CD4-positive, alpha-beta T cell (primary cell): ENCODE measurements at regions not wholly inside any gene's neighbourhood (a gene's known extent, or its start where the extent isn't known, plus 50 kb on each side); places are given as distances from the start of the nearest gene placed in this dataset.

Experiments
- ATAC-seq: fragments of 200-7000 bp; cut with Tn5 transposase; one replicate; pipeline ENCODE4 v1.10.0; 2022; ENCODE audit warnings: mild to moderate bottlenecking; ENCODE audit not compliant: poor library complexity
- CTCF ChIA-PET: fragments of 350-600 bp; sonication (Branson Sonifier 250); formaldehyde crosslinking; loops from one replicate; lab custom pipeline; 2021; ENCODE audit warnings: antibody characterized with exemption, inconsistent platforms; lab: Charles Lee
- POLR2A ChIA-PET: fragments of 350-600 bp; sonication (Branson Sonifier 250); formaldehyde crosslinking; loops from one replicate; lab custom pipeline; 2021; ENCODE audit warnings: antibody characterized with exemption, inconsistent platforms; lab: Charles Lee
- DNase-seq, 14 experiments: peaks; one replicate each; pipeline ENCODE4 v3.0.0-alpha.2; 2013 to 2020; ENCODE audit warnings: mixed read lengths in 2 of 14
- H3K27ac ChIP-seq, 2 donors: one replicate each; pipeline versions ENCODE4 v1.5.1 to v1.7.0; 2013; ENCODE audit warnings: low read length in 2 of 2, low read depth in 1 of 2, mild to moderate bottlenecking in 1 of 2
- H3K27me3 ChIP-seq, 2 experiments: 1 replicate in 1 of 2; 2 replicates in 1 of 2; pipeline versions ENCODE4 v1.6.1 to v1.7.0; 2013; ENCODE audit warnings: low read length in 2 of 2, control low read depth in 1 of 2, mild to moderate bottlenecking in 1 of 2, moderate library complexity in 1 of 2; ENCODE audit not compliant: insufficient read depth in 2 of 2, control insufficient read depth in 1 of 2
- H3K36me3 ChIP-seq: one replicate; pipeline ENCODE4 v1.6.1; 2013; ENCODE audit warnings: low read length, control low read depth; ENCODE audit not compliant: insufficient read depth
- H3K4me1 ChIP-seq: one replicate; pipeline ENCODE4 v1.6.1; 2013; ENCODE audit warnings: low read length, control low read depth; ENCODE audit not compliant: insufficient read depth
- H3K4me3 ChIP-seq: one replicate; pipeline ENCODE4 v1.5.1; 2013; ENCODE audit warnings: mild to moderate bottlenecking, low read length, moderate library complexity
- H3K9me3 ChIP-seq, 2 experiments: 1 replicate in 1 of 2; 2 replicates in 1 of 2; pipeline versions ENCODE4 v1.6.1 to v1.7.0; 2013; ENCODE audit warnings: low read length in 2 of 2, mild to moderate bottlenecking in 2 of 2, control low read depth in 1 of 2, moderate library complexity in 1 of 2; ENCODE audit not compliant: control insufficient read depth in 1 of 2, insufficient read depth in 1 of 2
- H3K27ac Mint-ChIP-seq: one replicate; pipeline ENCODE4 v1.8.0; 2020; ENCODE audit warnings: mixed read lengths
- H3K27me3 Mint-ChIP-seq: one replicate; pipeline ENCODE4 v1.8.0; 2021; ENCODE audit warnings: mixed read lengths
- H3K36me3 Mint-ChIP-seq: one replicate; pipeline ENCODE4 v1.8.0; 2021; ENCODE audit warnings: low read depth, mixed read lengths
- H3K4me1 Mint-ChIP-seq: one replicate; pipeline ENCODE4 v1.8.0; 2021; ENCODE audit warnings: low read depth, mixed read lengths
- H3K4me3 Mint-ChIP-seq: one replicate; pipeline ENCODE4 v1.8.0; 2020; ENCODE audit warnings: mild to moderate bottlenecking, mixed read lengths
- H3K9me3 Mint-ChIP-seq: one replicate; pipeline ENCODE4 v1.8.0; 2020; ENCODE audit warnings: mixed read lengths
- intact Hi-C, 2 experiments: fragments of 100-400 bp; cut with DNase I in 1 of 2; cut with micrococcal nuclease in 1 of 2; formaldehyde crosslinking; loops; one replicate each; pipeline versions ENCODE4 v1.15.1 to v1.9.0; 2023 to 2025; cut with DNase I, micrococcal nuclease
- TF ChIP-seq, protein P1 (sequence below): fragments of 200-600 bp; IDR thresholded peaks from one replicate; pipeline ENCODE4 v1.8.0; 2022; ENCODE audit warnings: antibody characterized with exemption, mild to moderate bottlenecking

DNA sequence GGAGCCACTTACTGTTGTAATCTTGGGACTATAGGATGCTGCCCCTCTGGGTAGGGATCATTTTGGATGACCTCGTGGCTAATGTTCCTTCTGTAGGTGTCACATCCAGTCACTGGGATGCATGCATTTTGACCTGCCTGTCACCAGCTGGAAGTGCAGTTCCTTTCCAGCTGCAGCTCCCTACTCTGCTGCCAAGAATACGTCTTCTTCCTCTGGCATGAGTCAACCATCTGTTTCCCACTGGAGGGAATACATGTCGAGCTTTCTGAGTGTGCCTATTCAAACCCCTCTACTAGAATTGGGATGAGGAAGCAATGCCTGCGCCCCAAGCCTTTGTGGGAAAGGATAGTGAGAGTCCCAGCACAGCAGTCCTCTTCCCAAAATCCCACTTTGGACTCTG is 415.5 kb upstream of the ADAMTS5 start:
- ATAC-seq (no peak), DNase-seq (no peak)
- H3K4me3 Mint-ChIP-seq, result no peak overlapping the region
- H3K4me1 ChIP-seq, result no peaks in the 10 kb centered on the region
- peaks cover 0 to 19% of the 10 kb centered on the region in 2 experiments for H3K9me3 ChIP-seq
- no peaks in the 10 kb centered on the region for H3K4me1 Mint-ChIP-seq
- TF ChIP-seq, protein P1, sequence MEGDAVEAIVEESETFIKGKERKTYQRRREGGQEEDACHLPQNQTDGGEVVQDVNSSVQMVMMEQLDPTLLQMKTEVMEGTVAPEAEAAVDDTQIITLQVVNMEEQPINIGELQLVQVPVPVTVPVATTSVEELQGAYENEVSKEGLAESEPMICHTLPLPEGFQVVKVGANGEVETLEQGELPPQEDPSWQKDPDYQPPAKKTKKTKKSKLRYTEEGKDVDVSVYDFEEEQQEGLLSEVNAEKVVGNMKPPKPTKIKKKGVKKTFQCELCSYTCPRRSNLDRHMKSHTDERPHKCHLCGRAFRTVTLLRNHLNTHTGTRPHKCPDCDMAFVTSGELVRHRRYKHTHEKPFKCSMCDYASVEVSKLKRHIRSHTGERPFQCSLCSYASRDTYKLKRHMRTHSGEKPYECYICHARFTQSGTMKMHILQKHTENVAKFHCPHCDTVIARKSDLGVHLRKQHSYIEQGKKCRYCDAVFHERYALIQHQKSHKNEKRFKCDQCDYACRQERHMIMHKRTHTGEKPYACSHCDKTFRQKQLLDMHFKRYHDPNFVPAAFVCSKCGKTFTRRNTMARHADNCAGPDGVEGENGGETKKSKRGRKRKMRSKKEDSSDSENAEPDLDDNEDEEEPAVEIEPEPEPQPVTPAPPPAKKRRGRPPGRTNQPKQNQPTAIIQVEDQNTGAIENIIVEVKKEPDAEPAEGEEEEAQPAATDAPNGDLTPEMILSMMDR, result no peak
- H3K36me3 Mint-ChIP-seq, result no peaks in the 10 kb centered on the region
- no peak overlapping the region for H3K27ac ChIP-seq
- H3K27ac Mint-ChIP-seq, result no peak overlapping the region
- no peaks in the 10 kb centered on the region for H3K27me3 Mint-ChIP-seq
- intact Hi-C loops, result no loop called here
- H3K9me3 Mint-ChIP-seq, result peaks cover 4% of the 10 kb centered on the region
- CTCF ChIA-PET, result interaction anchor here (0.7 kb wide), 1 partner anchor 11 kb away, joined by 3 read pairs; no protein-coding TSS in a partner anchor
- POLR2A ChIA-PET, result no interaction called here
- H3K4me3 ChIP-seq, result no peak overlapping the region
- no peaks in the 10 kb centered on the region for H3K27me3 ChIP-seq
- H3K36me3 ChIP-seq, result no peaks in the 10 kb centered on the region

DNA sequence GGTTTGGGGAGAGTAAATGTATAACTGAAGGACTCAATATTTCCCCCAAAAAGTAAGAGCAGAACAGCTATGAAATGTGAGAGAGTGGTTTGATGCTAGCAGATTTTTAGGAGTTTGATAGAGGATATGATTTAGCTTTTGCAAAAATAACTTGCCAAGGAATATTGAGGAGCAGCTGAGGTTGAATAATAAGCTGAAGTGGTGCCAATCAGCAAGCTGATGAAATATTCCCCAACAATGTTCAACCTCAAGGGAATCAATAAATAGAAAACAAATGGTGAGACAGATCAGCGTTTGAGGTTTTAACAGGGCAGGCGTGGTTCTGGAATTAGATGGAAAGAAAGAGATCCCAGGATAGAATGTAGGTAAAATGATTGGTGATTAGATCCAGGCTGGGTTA is 413.4 kb upstream of the ADAMTS5 start:
- no peaks in the 10 kb centered on the region for H3K27me3 ChIP-seq
- DNase-seq (no peak), ATAC-seq (no peak)
- Mint-ChIP-seq H3K4me1 (no peaks in the 10 kb centered on the region), H3K27me3 (no peaks in the 10 kb centered on the region), H3K4me3 (no peak overlapping the region), H3K27ac (no peak overlapping the region), H3K36me3 (no peaks in the 10 kb centered on the region), H3K9me3 (peaks cover 4% of the 10 kb centered on the region)
- CTCF ChIA-PET, result no interaction called here
- intact Hi-C loops, result no loop called here
- H3K9me3 ChIP-seq, result peaks cover 0 to 6% of the 10 kb centered on the region in 2 experiments
- POLR2A ChIA-PET, result no interaction called here
- H3K27ac ChIP-seq, result no peak overlapping the region
- H3K4me1 ChIP-seq, result no peaks in the 10 kb centered on the region
- TF ChIP-seq, protein P1, result no peak
- no peak overlapping the region for H3K4me3 ChIP-seq
- H3K36me3 ChIP-seq, result no peaks in the 10 kb centered on the region

DNA sequence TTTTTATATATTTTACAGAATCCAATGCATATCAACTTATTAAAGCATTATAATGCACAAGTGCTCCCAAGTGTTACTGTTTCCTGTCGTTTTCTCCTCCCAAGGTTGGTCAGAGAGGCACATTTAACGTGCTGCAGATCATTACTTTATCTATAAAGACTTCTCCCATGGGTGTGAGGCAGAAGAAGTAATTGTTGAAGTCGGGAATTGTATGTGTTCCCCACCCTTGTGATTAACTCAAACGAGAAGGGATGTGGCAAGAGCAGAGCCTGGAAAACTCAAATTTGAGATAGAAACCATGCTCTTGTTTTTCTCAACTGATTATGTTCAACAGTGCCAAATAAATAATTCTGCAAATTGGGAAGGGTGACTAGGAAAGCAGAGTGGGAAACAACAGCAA is 412.5 kb upstream of the ADAMTS5 start:
- no peak overlapping the region for H3K27ac ChIP-seq
- DNase-seq (no peak), ATAC-seq (no peak)
- no peaks in the 10 kb centered on the region for H3K36me3 ChIP-seq
- no peaks in the 10 kb centered on the region for H3K4me1 ChIP-seq
- Mint-ChIP-seq H3K36me3 (no peaks in the 10 kb centered on the region), H3K27ac (no peak overlapping the region), H3K27me3 (no peaks in the 10 kb centered on the region), H3K4me1 (no peaks in the 10 kb centered on the region), H3K4me3 (no peak overlapping the region), H3K9me3 (peaks cover 4% of the 10 kb centered on the region)
- TF ChIP-seq, protein P1, result no peak
- ChIA-PET CTCF (no interaction called here), POLR2A (no interaction called here)
- no peaks in the 10 kb centered on the region for H3K27me3 ChIP-seq
- no peak overlapping the region for H3K4me3 ChIP-seq
- intact Hi-C loops, result no loop called here
- H3K9me3 ChIP-seq, result no peaks in the 10 kb centered on the region
